ENCODE measurements at regions not wholly inside any gene's neighbourhood (a gene's known extent, or its start where the extent isn't known, plus 50 kb on each side); places are given as distances from the start of the nearest gene placed in this dataset.
"Not testable (repeated sequence)": the region's sequence is repeated elsewhere in the genome, so short reads cannot be mapped to it uniquely, and the experiment has no call there.

DNA sequence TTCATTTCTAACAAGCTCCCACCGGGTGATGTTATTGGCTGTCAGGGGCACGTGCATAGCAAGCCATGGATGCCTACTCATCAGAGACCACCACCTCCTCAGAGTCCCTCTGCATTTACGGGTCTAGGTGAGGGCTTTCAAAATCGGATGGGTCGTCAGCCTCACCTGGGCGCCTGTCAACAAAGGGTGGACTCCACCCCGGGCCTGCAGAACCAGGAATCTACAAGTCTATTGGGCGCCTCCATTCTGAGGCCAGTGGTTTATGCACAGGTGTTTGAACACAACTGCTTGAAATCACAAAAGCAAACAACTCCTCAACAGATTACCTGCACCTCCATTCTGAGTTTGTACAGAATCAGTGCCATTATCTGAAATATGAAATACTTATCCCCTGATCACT lies 318.9 kb downstream of the PTTG2 start:
- DNase-seq = no peak

DNA sequence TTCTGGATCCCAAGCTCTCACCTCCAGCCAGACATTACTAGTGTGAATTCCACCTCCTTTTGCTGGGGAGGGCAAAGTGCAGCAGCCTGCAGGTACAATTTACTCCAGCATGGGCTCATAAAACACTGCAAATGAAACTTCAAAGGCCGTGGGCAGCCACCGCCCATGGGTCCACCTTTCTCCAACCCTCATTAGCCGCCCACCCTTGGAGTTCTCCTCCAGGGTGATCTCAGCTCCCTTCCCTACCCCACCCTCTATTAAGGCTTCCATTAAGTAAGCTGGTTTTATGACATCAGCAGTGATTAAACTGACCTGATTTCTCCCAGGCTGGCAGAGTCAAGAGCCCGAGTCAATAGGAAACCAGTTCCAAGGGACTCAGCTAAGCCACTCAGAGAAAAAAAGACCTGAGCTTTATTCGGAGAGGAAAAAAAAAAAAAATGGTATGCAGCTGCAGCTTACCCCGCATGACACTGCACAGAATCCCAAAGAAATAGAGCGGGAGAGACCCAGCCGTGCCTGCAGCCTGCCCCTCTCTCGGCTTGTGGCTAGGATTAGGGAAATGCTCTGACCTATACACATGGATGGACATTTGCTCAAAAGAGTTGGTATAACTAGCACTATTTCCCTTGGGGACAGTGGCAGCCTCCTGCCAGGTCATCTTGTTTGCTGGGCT lies 319.6 kb downstream of the PTTG2 start:
- DNase-seq = peak; percentile 20 to 32

DNA sequence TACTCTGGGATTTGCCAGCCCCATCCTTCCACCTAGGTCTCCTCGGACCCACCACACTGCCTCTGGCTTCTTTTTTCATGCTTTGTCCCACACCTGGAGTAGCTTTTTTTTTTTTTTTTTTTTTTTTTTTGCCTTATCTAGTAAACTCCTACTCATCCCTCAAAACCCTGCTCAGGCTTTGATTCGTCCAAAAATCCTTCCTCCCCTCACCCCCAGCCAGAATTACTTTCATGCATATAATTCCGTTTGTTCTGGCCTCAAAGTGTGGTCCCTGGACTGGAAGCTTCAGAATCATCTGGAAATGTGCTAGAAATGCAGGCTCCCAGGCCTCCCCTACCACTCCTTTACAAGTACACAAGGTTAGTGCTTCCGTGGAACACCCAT lies 320.1 kb downstream of the PTTG2 start:
- DNase-seq = no peak

- DNase-seq = peak; percentile 24 to 25
These were observed 321.3 kb downstream of the PTTG2 start for GRCh38 chr4:38281371-38282071.

DNA sequence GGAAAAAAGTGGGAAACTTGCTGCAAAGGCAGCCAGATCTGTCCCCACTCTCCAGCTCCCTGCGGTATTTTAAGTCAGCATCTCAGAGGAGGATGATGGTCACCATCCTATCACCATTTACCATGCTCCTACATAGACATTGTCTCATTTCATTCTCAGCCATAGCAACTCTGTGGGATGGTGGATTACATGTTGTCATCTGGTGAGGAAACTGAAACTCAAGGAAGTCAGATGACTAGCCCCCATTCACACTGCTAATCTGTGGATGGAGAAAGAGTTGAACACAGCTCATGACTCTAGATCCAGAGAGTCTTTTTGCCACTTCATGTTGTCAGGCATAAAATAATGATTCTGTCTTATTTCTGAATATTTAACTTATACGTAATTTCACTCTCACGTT lies 323.5 kb downstream of the PTTG2 start:
- no peak for DNase-seq

- no peak for DNase-seq
These were observed 324.3 kb downstream of the PTTG2 start for GRCh38 chr4:38284294-38285030.

GRCh38 chr4:38287101-38287851 lies 327.1 kb downstream of the PTTG2 start:
- DNase-seq = no peak

- no peak for DNase-seq
These were observed 329.4 kb downstream of the PTTG2 start for GRCh38 chr4:38289553-38289952.

DNA sequence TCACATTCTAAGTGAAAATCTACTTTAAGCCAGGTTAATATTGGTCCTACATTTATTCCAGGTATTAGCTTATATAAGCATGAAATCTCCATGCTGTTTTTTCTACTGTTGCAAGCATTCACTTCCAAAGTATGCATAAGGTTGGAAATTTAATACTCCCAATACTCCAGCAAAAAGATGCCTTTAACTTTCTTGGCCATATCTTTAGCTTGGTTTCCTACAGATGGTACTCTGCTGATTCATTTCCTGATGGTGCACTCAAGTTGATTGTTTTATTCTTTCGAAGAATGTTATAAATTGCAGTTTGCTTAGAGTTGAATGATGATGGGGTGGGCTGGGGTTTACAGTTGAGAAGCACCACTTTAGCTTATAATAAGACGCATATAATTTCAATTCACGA lies 330.2 kb downstream of the PTTG2 start:
- no peak for DNase-seq

GRCh38 chr4:38290914-38291313 lies 330.7 kb downstream of the PTTG2 start:
- DNase-seq = no peak

- DNase-seq = no peak
These were observed 332.3 kb downstream of the PTTG2 start for GRCh38 chr4:38292529-38292928.

- no peak for DNase-seq
These were observed 334.0 kb downstream of the PTTG2 start for GRCh38 chr4:38294238-38294637.

- no peak for DNase-seq
These were observed 336.9 kb downstream of the PTTG2 start for GRCh38 chr4:38297061-38297460.

DNA sequence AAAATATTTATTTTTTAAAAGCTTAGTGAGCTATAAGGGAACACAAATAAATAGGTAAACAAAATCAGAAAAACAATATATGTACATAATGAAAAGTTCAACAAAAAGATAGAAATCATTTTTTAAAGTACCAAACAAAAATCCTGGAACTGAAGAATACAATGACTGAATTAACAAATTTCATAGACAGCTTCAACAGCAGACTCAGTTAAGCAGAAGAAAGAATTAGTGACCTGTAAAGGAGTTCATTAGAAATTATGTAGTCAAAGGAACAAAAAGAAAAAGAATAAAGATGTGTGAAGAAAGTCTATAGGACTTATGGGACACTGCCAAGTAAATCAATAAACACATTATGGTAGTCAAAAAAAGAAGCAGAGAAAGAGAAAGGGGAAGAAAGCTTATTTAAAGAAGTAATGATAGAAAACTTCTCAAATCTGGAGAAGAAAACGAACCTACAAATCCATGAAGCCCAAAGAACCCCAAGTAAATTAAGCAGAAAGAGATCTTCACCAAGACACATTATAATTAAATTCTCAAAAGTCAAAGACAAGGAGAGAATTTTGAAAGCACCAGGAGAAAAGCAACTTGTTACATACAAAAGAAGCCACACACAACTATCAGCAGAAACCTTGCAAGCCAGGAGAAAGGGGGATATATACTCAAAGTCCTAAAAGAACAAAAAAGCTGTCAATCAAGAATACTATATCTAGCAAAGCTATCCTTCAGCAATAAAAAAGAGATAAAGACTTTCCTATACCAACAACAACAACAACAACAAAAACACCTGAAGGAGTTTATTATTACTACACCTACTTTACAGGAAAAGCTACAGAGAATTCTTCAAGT lies 338.9 kb downstream of the PTTG2 start:
- no peak for DNase-seq

- DNase-seq = no peak
These were observed 342.7 kb downstream of the PTTG2 start for GRCh38 chr4:38302910-38303309.

- DNase-seq = not testable (repeated sequence)
These were observed 344.3 kb downstream of the PTTG2 start for GRCh38 chr4:38304460-38304859.

DNA sequence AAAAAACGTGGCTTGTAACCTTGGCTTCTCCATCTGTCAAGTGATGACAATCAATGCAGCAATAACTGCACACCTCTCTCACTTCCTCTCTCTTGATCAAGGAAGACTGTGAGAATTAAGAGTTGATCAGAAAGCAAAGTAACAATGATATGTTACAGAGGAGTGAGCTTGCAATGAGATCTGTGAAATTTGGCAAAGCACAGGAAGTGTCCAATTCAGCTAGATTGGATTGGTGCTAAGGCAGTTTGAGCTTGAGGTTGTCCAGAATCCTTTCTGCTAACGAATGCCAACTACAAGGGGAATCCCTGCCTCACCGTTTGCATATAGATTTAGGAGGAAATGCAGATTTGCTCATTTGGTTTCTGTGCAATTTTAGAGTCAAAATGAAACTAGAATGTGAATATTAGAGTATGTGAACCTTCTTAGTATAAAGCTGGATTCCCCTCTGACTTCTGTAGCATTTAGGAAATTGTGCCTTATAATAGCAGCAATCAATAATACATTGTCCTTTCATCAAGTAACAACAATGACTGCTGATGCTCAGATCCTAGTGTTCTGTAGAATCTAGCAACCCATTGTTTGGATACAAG lies 346.4 kb downstream of the PTTG2 start:
- no peak for DNase-seq

GRCh38 chr4:38308728-38309311 lies 348.6 kb downstream of the PTTG2 start:
- DNase-seq = no peak

- no peak for DNase-seq
These were observed 349.3 kb downstream of the PTTG2 start for GRCh38 chr4:38309471-38309870.

GRCh38 chr4:38310446-38311043 lies 350.3 kb downstream of the PTTG2 start:
- no peak for DNase-seq
